ENCODE measurements at regions not wholly inside any gene's neighbourhood (a gene's known extent, or its start where the extent isn't known, plus 50 kb on each side); places are given as distances from the start of the nearest gene placed in this dataset.
"Not testable (repeated sequence)": the region's sequence is repeated elsewhere in the genome, so short reads cannot be mapped to it uniquely, and the experiment has no call there.

DNA sequence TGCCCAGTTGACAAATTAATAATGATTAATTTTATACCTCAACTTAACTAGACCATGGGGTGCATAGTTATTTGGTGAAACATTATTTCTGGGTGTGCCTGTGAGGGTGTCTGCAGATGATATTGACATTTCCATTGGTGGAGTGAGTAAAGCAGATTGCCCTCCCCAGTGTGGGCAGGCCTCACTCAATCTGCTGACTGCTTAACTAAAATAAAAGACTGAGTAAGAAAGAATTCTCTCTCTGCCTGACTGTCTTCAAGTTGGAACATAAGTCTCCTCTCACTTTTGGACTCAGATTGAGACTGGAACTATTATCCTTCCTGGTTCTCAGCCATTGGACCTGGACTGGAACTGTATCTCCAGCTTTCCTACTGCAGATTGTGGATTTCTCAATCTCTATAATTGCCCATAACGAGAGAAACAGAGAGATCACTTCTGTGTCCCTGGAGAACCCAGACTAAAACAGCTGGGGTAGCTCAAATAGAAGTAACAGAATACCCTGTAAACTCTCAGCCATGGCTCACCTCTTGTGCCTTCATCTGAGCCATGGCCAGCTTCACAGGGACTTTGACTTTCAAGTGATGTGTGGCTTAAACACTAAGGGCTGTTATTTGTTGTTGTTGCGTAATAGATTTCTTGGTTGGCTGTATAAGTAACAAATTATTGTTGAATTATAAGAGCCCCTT is 575.3 kb upstream of the RAB6C start:
- 66 to 75% methylated on average over 2 of the region's 2 CpGs for WGBS, 2 donors
- H3K9me3 ChIP-seq = peaks cover 0 to 18% (median 0%) of the 10 kb centered on the region in 4 donors
- DNase-seq (ENCODE audit: low spot score in 2 of 2) = no peak
- TF ChIP-seq POLR2A (IDR thresholded peaks at IDR 0.05) (no peak), EP300 (IDR thresholded peaks at IDR 0.05) (no peak)
- TF ChIP-seq, protein P1, sequence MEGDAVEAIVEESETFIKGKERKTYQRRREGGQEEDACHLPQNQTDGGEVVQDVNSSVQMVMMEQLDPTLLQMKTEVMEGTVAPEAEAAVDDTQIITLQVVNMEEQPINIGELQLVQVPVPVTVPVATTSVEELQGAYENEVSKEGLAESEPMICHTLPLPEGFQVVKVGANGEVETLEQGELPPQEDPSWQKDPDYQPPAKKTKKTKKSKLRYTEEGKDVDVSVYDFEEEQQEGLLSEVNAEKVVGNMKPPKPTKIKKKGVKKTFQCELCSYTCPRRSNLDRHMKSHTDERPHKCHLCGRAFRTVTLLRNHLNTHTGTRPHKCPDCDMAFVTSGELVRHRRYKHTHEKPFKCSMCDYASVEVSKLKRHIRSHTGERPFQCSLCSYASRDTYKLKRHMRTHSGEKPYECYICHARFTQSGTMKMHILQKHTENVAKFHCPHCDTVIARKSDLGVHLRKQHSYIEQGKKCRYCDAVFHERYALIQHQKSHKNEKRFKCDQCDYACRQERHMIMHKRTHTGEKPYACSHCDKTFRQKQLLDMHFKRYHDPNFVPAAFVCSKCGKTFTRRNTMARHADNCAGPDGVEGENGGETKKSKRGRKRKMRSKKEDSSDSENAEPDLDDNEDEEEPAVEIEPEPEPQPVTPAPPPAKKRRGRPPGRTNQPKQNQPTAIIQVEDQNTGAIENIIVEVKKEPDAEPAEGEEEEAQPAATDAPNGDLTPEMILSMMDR (IDR thresholded peaks at IDR 0.05) = no peak
- no peaks in the 10 kb centered on the region for H3K4me1 ChIP-seq
- H3K36me3 ChIP-seq = no peaks in the 10 kb centered on the region
- H3K27me3 ChIP-seq = no peaks in the 10 kb centered on the region
- no peak overlapping the region for H3K4me3 ChIP-seq
- H3K27ac ChIP-seq = no peak overlapping the region

DNA sequence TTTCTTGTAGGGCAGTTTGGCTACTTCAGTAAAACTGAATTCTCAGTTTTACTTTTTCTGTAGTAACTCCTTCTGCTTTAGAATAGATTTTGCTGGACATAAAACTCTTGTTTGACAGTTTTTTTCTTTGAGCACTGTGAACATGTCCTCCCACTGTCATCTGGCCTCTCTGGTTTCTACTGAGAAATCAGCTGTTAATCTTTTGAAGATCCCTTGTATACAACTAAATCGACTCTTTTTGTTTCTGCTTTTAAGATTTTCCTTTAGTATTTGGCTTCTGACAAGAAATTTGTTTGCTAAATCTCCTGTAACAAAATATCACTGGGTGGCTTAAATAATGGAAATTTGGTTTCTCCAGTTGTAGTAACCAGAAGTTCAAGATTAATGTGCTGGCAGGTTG is 570.9 kb upstream of the RAB6C start:
- 87 to 97% methylated on average over 1 of the region's 1 CpG for WGBS, 2 donors

DNA sequence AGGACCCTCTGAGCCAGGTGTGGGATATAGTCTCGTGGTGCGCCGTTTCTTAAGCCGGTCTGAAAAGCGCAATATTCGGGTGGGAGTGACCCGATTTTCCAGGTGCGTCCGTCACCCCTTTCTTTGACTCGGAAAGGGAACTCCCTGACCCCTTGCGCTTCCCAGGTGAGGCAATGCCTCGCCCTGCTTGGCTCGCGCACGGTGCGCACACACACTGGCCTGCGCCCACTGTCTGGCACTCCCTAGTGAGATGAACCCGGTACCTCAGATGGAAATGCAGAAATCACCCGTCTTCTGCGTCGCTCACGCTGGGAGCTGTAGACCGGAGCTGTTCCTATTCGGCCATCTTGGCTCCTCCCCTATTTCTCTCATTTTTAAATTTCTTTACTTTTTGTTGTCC is 562.4 kb upstream of the RAB6C start:
- DNase-seq (ENCODE audit: low spot score in 2 of 2); H3K36me3 ChIP-seq; H3K9me3 ChIP-seq; H3K27me3 ChIP-seq; H3K27ac ChIP-seq; H3K4me1 ChIP-seq; H3K4me3 ChIP-seq: not testable (repeated sequence)
- WGBS, 2 donors = 87 to 97% methylated on average over 8 to 17 of the region's 24 CpGs

More for the DNA sequence above, 570.9 kb upstream of the RAB6C start:
- TF ChIP-seq POLR2A (IDR thresholded peaks at IDR 0.05) = no peak
- TF ChIP-seq EP300 (IDR thresholded peaks at IDR 0.05) = no peak
- TF ChIP-seq, protein P1 (IDR thresholded peaks at IDR 0.05) = no peak
- H3K4me3 ChIP-seq = no peak overlapping the region
- H3K36me3 ChIP-seq = no peaks in the 10 kb centered on the region
- no peak overlapping the region for H3K27ac ChIP-seq
- no peak for DNase-seq (ENCODE audit: low spot score in 2 of 2)
- no peaks in the 10 kb centered on the region for H3K27me3 ChIP-seq
- H3K9me3 ChIP-seq = peaks cover 0 to 18% (median 0%) of the 10 kb centered on the region in 4 donors
- no peaks in the 10 kb centered on the region for H3K4me1 ChIP-seq

DNA sequence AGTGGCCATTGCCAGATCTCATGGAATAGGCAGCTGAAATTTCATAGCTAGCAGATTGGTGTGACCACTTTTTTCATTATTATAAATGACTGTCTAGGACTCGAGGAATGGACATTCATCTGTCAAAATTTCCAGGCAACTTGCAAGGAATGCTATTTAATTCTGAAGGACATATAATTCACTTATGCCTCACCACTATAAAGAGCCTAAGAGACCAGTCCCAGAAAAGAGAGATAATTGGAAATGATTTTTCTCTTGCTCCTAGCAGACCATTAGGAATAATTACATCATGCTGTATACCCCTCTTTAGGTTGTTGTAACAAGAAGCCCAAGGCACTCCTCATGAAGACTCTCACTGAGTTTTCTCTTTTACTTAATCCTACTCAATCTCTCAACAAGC is 557.4 kb upstream of the RAB6C start:
- Histone ChIP-seq H3K9me3 (no peaks in the 10 kb centered on the region), H3K27ac (no peak overlapping the region), H3K4me1 (no peaks in the 10 kb centered on the region), H3K4me3 (no peak overlapping the region), H3K36me3 (no peaks in the 10 kb centered on the region), H3K27me3 (no peaks in the 10 kb centered on the region)
- no peak for DNase-seq (ENCODE audit: low spot score in 2 of 2)
- TF ChIP-seq EP300 (IDR thresholded peaks at IDR 0.05) (no peak), POLR2A (IDR thresholded peaks at IDR 0.05) (no peak)
- TF ChIP-seq, protein P1 (IDR thresholded peaks at IDR 0.05) = no peak
- WGBS, 2 donors = 43 to 72% methylated on average over 1 of the region's 1 CpG

DNA sequence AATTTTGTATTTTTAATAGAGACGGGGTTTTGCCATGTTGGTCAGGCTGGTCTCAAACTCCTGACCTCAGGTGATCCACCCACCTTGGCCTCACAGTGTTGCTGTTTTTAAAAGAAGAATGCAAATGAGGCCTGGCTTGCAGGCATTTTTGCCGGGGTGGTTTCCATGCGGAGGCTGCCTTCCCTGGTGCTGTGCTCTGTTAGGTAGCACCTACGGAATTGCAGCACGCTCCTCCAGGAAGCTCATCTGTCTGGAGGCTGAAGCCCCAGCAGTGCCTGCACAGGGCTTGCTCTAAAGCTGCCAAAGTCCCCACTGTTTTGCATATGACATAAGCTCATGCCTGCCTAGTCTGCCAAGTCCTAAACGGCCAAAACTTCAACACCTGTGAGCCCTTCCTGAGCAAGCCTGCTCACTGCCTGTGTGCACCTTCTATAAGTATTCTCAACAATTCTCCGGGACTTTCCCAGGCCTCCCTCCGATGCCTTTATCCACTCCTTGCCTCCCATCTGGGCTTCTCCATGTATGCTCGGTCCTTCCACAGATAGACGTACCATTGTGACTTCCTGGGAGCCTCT is 551.3 kb upstream of the RAB6C start:
- no peaks in the 10 kb centered on the region for H3K36me3 ChIP-seq
- no peak overlapping the region for H3K27ac ChIP-seq
- no peaks in the 10 kb centered on the region for H3K9me3 ChIP-seq
- no peaks in the 10 kb centered on the region for H3K4me1 ChIP-seq
- DNase-seq (ENCODE audit: low spot score in 2 of 2) = no peak
- 85 to 88% methylated on average over 10 of the region's 10 CpGs for WGBS, 2 donors
- no peak for TF ChIP-seq EP300 (IDR thresholded peaks at IDR 0.05)
- H3K4me3 ChIP-seq = no peak overlapping the region
- no peaks in the 10 kb centered on the region for H3K27me3 ChIP-seq

DNA sequence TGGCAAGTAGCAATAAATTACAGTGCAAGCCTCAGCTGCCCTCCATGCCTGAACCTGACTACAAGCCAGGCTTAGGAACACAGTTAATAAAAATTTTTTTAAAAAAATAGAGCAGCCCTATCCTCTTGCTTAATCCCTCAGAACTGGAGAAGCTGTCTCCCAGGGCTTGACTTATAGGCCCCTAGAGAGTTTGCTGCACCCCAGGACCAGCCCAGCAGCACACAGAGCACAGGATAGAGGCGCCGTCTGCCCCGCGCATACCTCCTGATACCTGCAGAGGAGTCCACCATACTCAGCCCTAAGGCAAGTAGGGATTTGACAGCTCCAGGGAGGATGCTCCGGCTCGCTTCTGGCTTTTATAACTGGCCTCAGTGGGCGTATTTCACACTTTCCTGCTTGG is 548.6 kb upstream of the RAB6C start:
- Histone ChIP-seq H3K9me3 (no peaks in the 10 kb centered on the region), H3K36me3 (no peaks in the 10 kb centered on the region), H3K4me1 (no peaks in the 10 kb centered on the region), H3K27ac (no peak overlapping the region), H3K27me3 (no peaks in the 10 kb centered on the region), H3K4me3 (no peak overlapping the region)
- TF ChIP-seq, protein P1 (IDR thresholded peaks at IDR 0.05) = no peak
- TF ChIP-seq POLR2A (IDR thresholded peaks at IDR 0.05) (no peak), EP300 (IDR thresholded peaks at IDR 0.05) (no peak)
- 70% methylated on average over 7 of the region's 7 CpGs for WGBS, 2 donors
- no peak for DNase-seq (ENCODE audit: low spot score in 2 of 2)
